EH (cell line): ENCODE measurements at regions not wholly inside any gene's neighbourhood (a gene's known extent, or its start where the extent isn't known, plus 50 kb on each side); places are given as distances from the start of the nearest gene placed in this dataset.

Experiments used
- DNase-seq: peaks from one replicate; pipeline ENCODE4 v3.0.0-alpha.2; 2015; ENCODE audit warnings: low read depth

DNA sequence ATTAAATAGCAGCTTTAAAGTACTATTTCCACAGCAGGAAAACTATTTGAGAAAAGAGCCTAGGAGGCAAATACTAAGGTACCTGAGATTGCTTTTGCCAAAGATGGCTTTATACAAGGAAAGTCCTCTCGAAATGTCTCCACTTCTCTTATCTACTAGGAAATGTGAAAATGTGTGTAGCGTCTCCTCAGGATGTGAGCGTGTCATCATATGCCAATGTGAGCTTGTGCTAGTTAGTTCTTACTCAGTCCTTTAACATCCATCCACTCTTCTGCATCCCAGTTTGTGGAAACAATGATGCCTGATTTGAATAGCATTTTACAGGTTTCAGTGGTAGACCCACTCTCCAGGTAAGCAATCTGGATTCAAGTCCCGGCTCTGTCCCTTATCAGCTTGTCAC, 421.0 kb downstream of the DYNC2H1 start:
- peak; percentile 33 for DNase-seq

GRCh38 chr11:103532133-103532788, 423.0 kb downstream of the DYNC2H1 start:
- DNase-seq = peak; percentile 89

DNA sequence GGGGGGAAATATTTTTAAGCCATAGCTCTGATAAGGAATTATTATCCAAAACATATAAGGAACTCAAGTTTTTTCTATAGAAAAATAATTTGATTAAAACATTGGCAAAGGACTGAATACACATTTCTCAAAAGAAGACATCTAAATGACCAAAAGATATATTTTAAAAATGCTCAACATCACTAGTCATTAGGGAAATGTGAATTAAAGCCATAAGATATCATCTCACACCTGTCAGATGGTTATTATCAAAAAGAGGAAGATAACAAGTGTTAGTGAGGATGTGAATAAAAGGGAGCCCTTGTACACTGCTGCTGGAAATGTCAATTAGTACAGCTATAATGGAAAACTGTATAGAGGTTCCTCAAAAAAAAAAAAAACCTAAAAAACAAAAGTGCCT, 425.0 kb downstream of the DYNC2H1 start:
- no peak for DNase-seq

GRCh38 chr11:103534959-103535358, 425.7 kb downstream of the DYNC2H1 start:
- DNase-seq = no peak

- DNase-seq = no peak
These were observed 427.1 kb downstream of the DYNC2H1 start for GRCh38 chr11:103536335-103536722.

GRCh38 chr11:103537904-103538502, 428.8 kb downstream of the DYNC2H1 start:
- peak; percentile 52 for DNase-seq

DNA sequence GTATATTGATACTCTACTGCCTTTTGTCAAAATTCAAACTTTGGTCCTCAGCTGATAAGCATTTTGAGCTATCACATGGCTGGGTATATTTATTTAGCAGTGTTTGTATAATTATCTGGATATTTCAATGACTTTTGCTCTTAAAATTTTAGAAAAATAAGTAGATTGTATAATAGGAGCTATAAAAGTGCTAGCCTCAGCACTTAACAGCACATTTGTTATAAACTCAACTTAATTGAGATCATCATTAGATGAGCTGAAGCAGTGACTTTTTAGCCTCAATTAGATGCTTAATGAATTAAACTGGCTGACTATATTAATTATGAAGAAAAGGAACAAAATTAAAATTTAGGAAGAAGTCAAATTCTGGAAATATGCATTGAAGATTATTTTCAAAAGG, 429.9 kb downstream of the DYNC2H1 start:
- no peak for DNase-seq

GRCh38 chr11:103541186-103541795, 432.1 kb downstream of the DYNC2H1 start:
- DNase-seq = no peak

DNA sequence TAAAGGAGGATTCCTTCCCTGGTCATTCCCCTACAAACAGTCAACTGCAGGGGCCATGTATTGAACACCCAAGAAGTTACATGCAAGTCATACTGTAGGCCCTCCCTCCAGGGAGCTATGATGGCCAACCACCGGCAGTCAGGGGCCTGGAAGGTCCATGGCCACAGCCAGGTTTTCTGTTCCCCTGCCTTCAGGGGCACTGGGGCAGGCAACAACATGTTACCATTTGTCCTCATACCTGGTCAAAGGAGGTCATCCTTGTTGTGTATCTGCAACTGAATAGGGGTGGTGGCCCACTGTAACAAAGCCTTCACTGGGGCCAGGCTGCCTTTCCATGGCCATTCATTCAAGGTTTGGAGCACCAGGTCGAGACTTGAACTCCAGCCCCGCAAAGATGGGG, 433.6 kb downstream of the DYNC2H1 start:
- no peak for DNase-seq

DNA sequence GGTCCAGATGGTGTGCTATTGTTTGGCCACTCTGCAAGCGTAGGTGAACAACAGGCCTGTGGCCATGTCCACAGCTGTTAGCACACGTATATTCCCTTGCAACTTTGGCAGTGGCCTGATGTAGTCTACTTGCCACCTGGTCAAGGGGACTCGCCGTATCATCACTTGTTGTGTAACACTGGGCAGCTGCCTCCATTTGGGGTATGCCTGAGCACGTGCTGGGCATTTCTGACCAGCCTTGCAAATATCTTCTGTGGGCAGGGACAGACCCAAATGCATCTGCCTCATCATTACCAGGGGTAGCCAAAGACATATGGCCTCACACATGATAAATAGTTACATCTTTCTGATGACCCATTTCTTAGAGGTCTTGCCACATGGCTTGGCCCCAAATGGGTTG, 434.2 kb downstream of the DYNC2H1 start:
- no peak for DNase-seq

- DNase-seq = peak; percentile 15
These were observed 435.6 kb downstream of the DYNC2H1 start for GRCh38 chr11:103544874-103545273.

DNA sequence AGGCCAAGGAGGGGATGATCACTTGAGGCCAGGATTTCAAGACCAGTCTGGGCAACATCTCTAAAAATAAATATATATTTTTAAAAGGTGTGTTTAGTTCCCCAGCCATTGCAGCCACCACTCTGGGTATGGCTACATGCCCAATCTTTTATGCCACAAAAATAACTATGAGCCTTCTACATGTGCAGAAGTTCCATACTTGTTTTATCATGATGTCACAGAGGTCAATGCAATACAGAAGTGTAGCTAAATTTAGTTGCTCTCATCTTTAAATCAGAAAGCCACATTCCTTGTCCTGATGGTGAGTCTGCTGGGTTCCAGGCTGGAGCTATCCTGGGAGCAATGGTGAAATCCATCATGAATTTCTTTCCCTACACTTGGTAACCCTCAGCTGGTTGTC, 436.3 kb downstream of the DYNC2H1 start:
- peak; percentile 17 for DNase-seq

GRCh38 chr11:103546236-103546635, 437.0 kb downstream of the DYNC2H1 start:
- peak; percentile 54 for DNase-seq

- DNase-seq = no peak
These were observed 437.8 kb downstream of the DYNC2H1 start for GRCh38 chr11:103547024-103547423.

DNA sequence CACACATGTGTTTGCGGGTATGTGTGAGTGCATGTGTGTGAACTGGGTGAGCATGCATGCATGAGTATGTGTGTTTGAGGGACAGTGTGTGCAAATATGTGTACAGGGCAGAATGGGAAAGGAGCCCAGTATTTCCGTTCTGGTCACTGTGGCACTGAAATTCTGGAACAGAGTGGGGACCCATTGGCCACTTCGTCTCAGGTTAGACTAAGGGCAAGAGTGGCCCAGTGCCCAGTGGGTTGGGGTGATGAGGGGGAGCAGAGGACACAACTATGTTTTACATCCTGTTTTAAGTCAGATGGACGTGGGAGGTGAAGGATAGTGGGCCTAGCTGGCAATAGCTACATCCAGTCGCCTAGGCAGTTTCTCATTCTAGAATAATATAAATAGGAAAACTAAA, 438.5 kb downstream of the DYNC2H1 start:
- no peak for DNase-seq

- DNase-seq = no peak
These were observed 439.6 kb downstream of the DYNC2H1 start for GRCh38 chr11:103548838-103549237.

DNA sequence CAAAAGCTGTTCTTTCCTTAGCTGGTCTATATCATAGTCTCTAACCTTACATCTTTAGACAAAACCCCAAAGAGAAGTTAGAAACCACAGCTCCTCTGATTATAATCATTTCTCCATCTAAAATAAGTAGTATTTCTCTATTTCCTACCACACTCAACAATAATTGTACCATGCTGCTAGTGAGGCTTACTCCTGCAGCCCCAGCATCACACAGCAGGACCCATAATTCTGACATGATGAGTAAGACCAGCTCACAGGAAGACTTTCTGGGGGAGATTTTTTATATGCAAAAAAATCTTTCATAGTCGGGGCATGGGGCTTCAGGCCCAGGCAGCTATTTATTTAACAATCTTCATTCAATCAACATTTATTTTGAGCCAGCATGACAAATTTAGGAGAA, 441.6 kb downstream of the DYNC2H1 start:
- peak; percentile 34 for DNase-seq

DNA sequence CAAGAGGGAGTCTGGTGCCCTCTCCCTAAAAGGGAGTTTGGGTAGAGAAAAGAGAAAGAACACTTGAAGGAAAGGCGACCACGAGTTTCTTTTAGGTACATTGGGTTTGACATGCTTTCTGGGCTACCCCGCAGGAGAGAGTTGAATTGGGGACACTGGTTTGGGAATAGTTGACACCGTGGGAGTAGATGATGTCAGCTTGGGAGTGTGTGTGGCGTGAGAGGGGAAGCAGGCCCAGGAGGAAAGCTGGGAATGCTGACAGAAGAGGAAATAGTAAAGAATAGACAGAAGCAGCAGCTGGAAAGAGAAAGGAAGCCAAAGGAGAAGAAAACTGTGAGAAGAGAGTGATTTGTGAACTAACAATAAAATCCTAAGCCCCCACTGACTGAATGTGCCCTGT, 442.9 kb downstream of the DYNC2H1 start:
- DNase-seq = no peak

DNA sequence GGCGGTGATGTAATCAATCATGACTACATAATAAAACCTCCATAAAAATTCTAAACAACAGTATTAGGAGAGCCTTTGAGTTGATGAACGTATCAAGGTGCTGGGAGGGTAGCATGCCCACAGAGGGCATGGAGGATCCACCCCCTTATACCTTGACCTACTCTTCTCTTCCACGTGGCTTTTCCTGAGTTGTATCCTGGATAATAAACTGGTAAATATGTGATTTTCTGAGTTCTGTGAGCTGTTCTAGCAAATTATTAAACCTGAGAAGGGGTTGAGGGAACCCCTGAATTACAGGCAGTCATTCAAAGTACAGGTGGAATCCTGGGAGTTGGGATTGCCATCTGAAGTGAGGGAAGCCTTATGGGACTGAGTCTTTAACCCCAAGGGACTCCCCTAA, 446.9 kb downstream of the DYNC2H1 start:
- no peak for DNase-seq

DNA sequence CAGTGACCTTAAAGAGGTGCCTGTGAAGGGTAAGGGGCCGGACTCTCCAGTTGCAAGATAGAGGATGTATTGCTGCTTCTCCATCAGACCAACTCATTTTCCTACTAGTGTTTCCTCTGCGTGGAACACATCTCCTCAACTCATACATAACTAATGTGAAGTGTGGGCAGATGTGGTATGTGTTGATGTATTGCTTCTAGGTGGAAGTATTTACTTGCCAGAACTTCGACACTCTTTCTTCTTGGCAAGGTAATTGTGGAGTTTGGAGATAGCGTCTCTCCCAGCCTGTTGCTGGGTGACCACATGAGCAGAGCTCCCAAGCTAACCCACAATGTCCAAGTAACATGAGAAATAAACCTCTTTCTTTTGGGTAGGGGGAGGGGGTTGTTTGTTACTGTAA, 456.9 kb downstream of the DYNC2H1 start:
- no peak for DNase-seq

DNA sequence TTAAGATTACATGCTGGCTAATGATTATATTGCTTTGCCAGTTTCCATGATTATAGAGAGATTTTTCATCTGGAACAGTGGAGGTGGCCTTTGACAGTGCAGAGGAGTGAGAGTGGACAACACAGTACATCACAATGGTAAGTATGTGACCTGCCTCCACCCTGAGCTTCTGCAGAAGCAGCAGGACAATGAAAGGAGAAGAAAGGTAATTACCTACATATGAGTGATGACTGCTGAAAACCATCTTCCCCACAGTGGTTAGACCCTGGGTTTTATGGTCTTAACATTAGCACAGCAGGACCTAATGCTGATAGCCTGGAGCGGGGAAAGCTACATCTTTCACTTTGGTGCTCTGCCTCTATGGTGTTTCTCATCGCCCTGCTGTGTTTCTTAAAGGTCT, 454.7 kb upstream of the DDI1 start:
- DNase-seq = no peak

DNA sequence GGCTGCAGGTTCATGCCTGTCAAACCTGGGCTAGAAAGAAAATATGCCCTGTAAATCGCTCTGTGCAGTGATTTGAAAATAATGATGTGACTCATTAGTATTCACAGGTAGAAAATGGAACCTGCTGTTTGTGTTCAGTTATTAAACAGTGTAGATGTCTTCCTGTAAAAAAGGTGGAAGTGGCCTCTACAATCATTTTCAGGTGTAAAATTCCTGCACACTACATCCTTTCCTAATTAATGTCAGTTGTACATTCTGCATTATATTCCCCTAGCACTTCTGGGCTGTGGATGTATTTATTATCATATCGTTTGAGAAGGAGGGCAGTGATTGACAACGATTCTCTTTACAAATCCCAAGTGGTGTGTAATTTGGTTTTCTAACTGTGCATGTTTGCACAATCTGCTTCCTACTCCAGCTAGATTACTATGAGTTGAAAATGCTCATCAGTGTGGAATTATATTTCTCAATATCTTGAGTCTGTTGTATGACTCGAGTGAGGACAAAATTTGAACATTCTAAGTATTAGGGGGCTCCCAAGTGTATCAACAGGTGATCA, 454.0 kb upstream of the DDI1 start:
- DNase-seq = no peak

GRCh38 chr11:103584021-103584420, 452.4 kb upstream of the DDI1 start:
- DNase-seq = no peak
